H9 (cell line): ENCODE measurements at regions not wholly inside any gene's neighbourhood (a gene's known extent, or its start where the extent isn't known, plus 50 kb on each side); places are given as distances from the start of the nearest gene placed in this dataset.

Source experiments
- DNase-seq: peaks from one replicate; pipeline ENCODE4 v3.0.0-alpha.2; 2017
- H2AFZ ChIP-seq: one replicate; pipeline ENCODE4 v1.6.1; 2013; ENCODE audit warnings: mild to moderate bottlenecking, low read length, control low read depth, moderate library complexity
- H2AK5ac ChIP-seq: 2 replicates; pipeline ENCODE4 v1.6.1; 2013; ENCODE audit warnings: low read length, control low read depth, mixed read lengths; ENCODE audit not compliant: insufficient read length
- H2BK120ac ChIP-seq: one replicate; pipeline ENCODE4 v1.6.1; 2013; ENCODE audit warnings: low read depth, mild to moderate bottlenecking, low read length, control low read depth, inconsistent platforms; ENCODE audit not compliant: poor library complexity, severe bottlenecking
- H2BK12ac ChIP-seq: 2 replicates; pipeline ENCODE4 v1.6.1; 2013; ENCODE audit warnings: low read length, control low read depth, mixed read lengths, low read depth; ENCODE audit not compliant: insufficient read length
- H2BK15ac ChIP-seq: 2 replicates; pipeline ENCODE4 v1.6.1; 2013; ENCODE audit warnings: low read depth, low read length, control low read depth
- H2BK20ac ChIP-seq: one replicate; pipeline ENCODE4 v1.6.1; 2013; ENCODE audit warnings: low read depth, mild to moderate bottlenecking, low read length, control low read depth, inconsistent platforms; ENCODE audit not compliant: poor library complexity, severe bottlenecking
- H2BK5ac ChIP-seq: 2 replicates; pipeline ENCODE4 v1.6.1; 2013; ENCODE audit warnings: low read length, control low read depth, mixed read lengths; ENCODE audit not compliant: insufficient read length
- H3K14ac ChIP-seq: 2 replicates; pipeline ENCODE4 v1.6.1; 2013; ENCODE audit warnings: low read length, control low read depth; ENCODE audit not compliant: insufficient read depth
- H3K18ac ChIP-seq: 2 replicates; pipeline ENCODE4 v1.6.1; 2013; ENCODE audit warnings: low read depth, mild to moderate bottlenecking, mixed read lengths, low read length, control low read depth; ENCODE audit not compliant: insufficient read length
- H3K23ac ChIP-seq: 2 replicates; pipeline ENCODE4 v1.6.1; 2013; ENCODE audit warnings: low read length, control low read depth, mixed read lengths, low read depth; ENCODE audit not compliant: insufficient read length
- H3K23me2 ChIP-seq: 2 replicates; pipeline ENCODE4 v1.6.1; 2013; ENCODE audit warnings: low read depth, mild to moderate bottlenecking, mixed read lengths, low read length, control low read depth; ENCODE audit not compliant: insufficient read length, poor library complexity, severe bottlenecking
- H3K27ac ChIP-seq: 2 replicates; pipeline ENCODE4 v1.5.1; 2013; ENCODE audit warnings: low read length, control low read depth, mixed read lengths, low read depth; ENCODE audit not compliant: insufficient read length
- H3K27me3 ChIP-seq: 2 replicates; pipeline ENCODE4 v1.6.1; 2013; ENCODE audit warnings: low read length, control low read depth, inconsistent platforms; ENCODE audit not compliant: insufficient read depth
- H3K4ac ChIP-seq: 2 replicates; pipeline ENCODE4 v1.6.1; 2013; ENCODE audit warnings: low read depth, mild to moderate bottlenecking, control low read depth, inconsistent platforms, low read length, moderate library complexity
- H3K4me1 ChIP-seq: 2 replicates; pipeline ENCODE4 v1.6.1; 2013; ENCODE audit warnings: low read length, control low read depth, inconsistent platforms; ENCODE audit not compliant: insufficient read depth
- H3K4me2 ChIP-seq: 2 replicates; pipeline ENCODE4 v1.6.1; 2013; ENCODE audit warnings: low read length, control low read depth, mixed read lengths; ENCODE audit not compliant: insufficient read length, insufficient read depth
- H3K56ac ChIP-seq: 2 replicates; pipeline ENCODE4 v1.6.1; 2013; ENCODE audit warnings: low read depth, mild to moderate bottlenecking, mixed read lengths, low read length, control low read depth; ENCODE audit not compliant: insufficient read length
- H3K79me1 ChIP-seq: 2 replicates; pipeline ENCODE4 v1.6.1; 2013; ENCODE audit warnings: low read depth, mild to moderate bottlenecking, moderate library complexity, low read length, control low read depth, inconsistent platforms; ENCODE audit not compliant: insufficient read depth, poor library complexity, severe bottlenecking
- H3K79me2 ChIP-seq: 2 replicates; pipeline ENCODE4 v1.6.1; 2013; ENCODE audit warnings: low read length, control low read depth, inconsistent platforms; ENCODE audit not compliant: insufficient read depth
- H3K9ac ChIP-seq: 2 replicates; pipeline ENCODE4 v1.6.1; 2013; ENCODE audit warnings: low read length, control low read depth, mixed read lengths; ENCODE audit not compliant: insufficient read length; ENCODE audit errors: extremely low read depth
- H3K9me3 ChIP-seq: one replicate; pipeline ENCODE4 v1.6.1; 2013; ENCODE audit warnings: low read depth, low read length, inconsistent platforms; ENCODE audit not compliant: control insufficient read depth
- H3T11ph ChIP-seq: one replicate; pipeline ENCODE4 v1.6.1; 2013; ENCODE audit warnings: mild to moderate bottlenecking, low read length, control low read depth, inconsistent platforms
- H4K20me1 ChIP-seq: one replicate; pipeline ENCODE4 v1.6.1; 2013; ENCODE audit not compliant: control insufficient read depth, insufficient read length, insufficient read depth
- H4K5ac ChIP-seq: 2 replicates; pipeline ENCODE4 v1.6.1; 2013; ENCODE audit warnings: low read depth, mild to moderate bottlenecking, mixed read lengths, low read length, control low read depth; ENCODE audit not compliant: insufficient read length
- H4K8ac ChIP-seq: replicated peaks from 2 replicates; pipeline ENCODE4 v1.6.1; 2013; ENCODE audit warnings: low read length, control low read depth, mixed read lengths, low read depth; ENCODE audit not compliant: insufficient read length
- H4K91ac ChIP-seq: 2 replicates; pipeline ENCODE4 v1.6.1; 2013; ENCODE audit warnings: low read depth, mild to moderate bottlenecking, moderate library complexity, mixed read lengths, low read length, control low read depth; ENCODE audit not compliant: insufficient read length
- H3K27ac Mint-ChIP-seq, 3 experiments: 2 replicates in 2 of 3; 3 replicates in 1 of 3; pipeline ENCODE4 v1.8.0; 2020 to 2021; ENCODE audit warnings: mixed read lengths in 3 of 3, mild to moderate bottlenecking in 1 of 3, moderate library complexity in 1 of 3
- H3K27me3 Mint-ChIP-seq: 2 replicates; pipeline ENCODE4 v1.8.0; 2021; ENCODE audit warnings: low read depth, mild to moderate bottlenecking, moderate library complexity, mixed read lengths
- H3K36me3 Mint-ChIP-seq, 3 experiments: 2 replicates in 2 of 3; 3 replicates in 1 of 3; pipeline ENCODE4 v1.8.0; 2020 to 2021; ENCODE audit warnings: low read depth in 3 of 3, mixed read lengths in 3 of 3; ENCODE audit not compliant: insufficient read depth in 1 of 3
- H3K4me1 Mint-ChIP-seq, 2 experiments: 2 replicates each; pipeline ENCODE4 v1.8.0; 2020; ENCODE audit warnings: mixed read lengths in 2 of 2
- H3K4me3 Mint-ChIP-seq, 2 experiments: 2 replicates in 1 of 2; 3 replicates in 1 of 2; pipeline ENCODE4 v1.8.0; 2020 to 2021; ENCODE audit warnings: mild to moderate bottlenecking in 2 of 2, mixed read lengths in 2 of 2, moderate library complexity in 1 of 2
- H3K9me3 Mint-ChIP-seq, 2 experiments: 2 replicates in 1 of 2; 3 replicates in 1 of 2; pipeline ENCODE4 v1.8.0; 2020; ENCODE audit warnings: mild to moderate bottlenecking in 2 of 2, mixed read lengths in 2 of 2, moderate library complexity in 1 of 2
- CTCF ChIP-seq: fragments of 200-600 bp; sonication (generic); conservative IDR thresholded peaks from 3 replicates; pipeline ENCODE4 v1.8.0; 2021; ENCODE audit warnings: antibody characterized with exemption, mild to moderate bottlenecking
- WGBS: extraction: QIAGEN DNeasy Blood & Tissue Kit; methylation state at CpG from one replicate; pipeline ENCODE4 v1.1.7; 2013; ENCODE audit warnings: missing lambda C conversion rate, low lambda C conversion rate, mixed read lengths; ENCODE audit not compliant: insufficient read length; ENCODE audit errors: extremely low coverage; 5-methylcytosine and 5-hydroxymethylcytosine counted together

GRCh38 chr3:10700821-10701220, 115.2 kb upstream of the SLC6A11 start:
- Histone ChIP-seq H2AK5ac (no peak overlapping the region), H3K27me3 (0 out of 2 replicates have a peak, but pooled peaks cover 2% of the 10 kb centered on the region), H4K20me1 (no peaks in the 10 kb centered on the region), H3K79me2 (no peaks in the 10 kb centered on the region), H3K9ac (no peak overlapping the region), H4K5ac (no peak overlapping the region), H2BK5ac (no peak overlapping the region), H4K91ac (no peak overlapping the region), H3K27ac (no peak overlapping the region), H2BK15ac (no peak overlapping the region), H3K4me1 (no peaks in the 10 kb centered on the region), H3K56ac (no peak overlapping the region), H3K4me2 (no peak overlapping the region), H3K4ac (no peak overlapping the region), H2BK20ac (no peak overlapping the region), H2BK12ac (no peak overlapping the region), H3K9me3 (no peaks in the 10 kb centered on the region), H3K23me2 (no peaks in the 10 kb centered on the region), H3K18ac (no peak overlapping the region), H4K8ac (no peak overlapping the region), H2AFZ (no peak overlapping the region), H2BK120ac (no peak overlapping the region), H3K79me1 (no peaks in the 10 kb centered on the region), H3T11ph (no peak overlapping the region), H3K14ac (no peak overlapping the region), H3K23ac (no peak overlapping the region)
- H3K4me1 Mint-ChIP-seq, result peaks cover 20 to 25% of the 10 kb centered on the region in 2 experiments
- no peak for TF ChIP-seq CTCF
- no peaks in the 10 kb centered on the region for H3K36me3 Mint-ChIP-seq
- H3K27me3 Mint-ChIP-seq, result peaks cover 67% of the 10 kb centered on the region
- no peak overlapping the region for H3K4me3 Mint-ChIP-seq
- DNase-seq, result no peak
- no CpG with 5 or more reads among the region's 2 CpGs for WGBS
- no peak overlapping the region for H3K27ac Mint-ChIP-seq
- H3K9me3 Mint-ChIP-seq, result no peaks in the 10 kb centered on the region; a peak in 1 of 5 replicates
